ENCODE measurements at regions not wholly inside any gene's neighbourhood (a gene's known extent, or its start where the extent isn't known, plus 50 kb on each side); places are given as distances from the start of the nearest gene placed in this dataset.
"Not testable (repeated sequence)": the region's sequence is repeated elsewhere in the genome, so short reads cannot be mapped to it uniquely, and the experiment has no call there.

GRCh38 chr12:107144441-107144840, 51.1 kb upstream of the CRY1 start:
- DNase-seq: no peak

DNA sequence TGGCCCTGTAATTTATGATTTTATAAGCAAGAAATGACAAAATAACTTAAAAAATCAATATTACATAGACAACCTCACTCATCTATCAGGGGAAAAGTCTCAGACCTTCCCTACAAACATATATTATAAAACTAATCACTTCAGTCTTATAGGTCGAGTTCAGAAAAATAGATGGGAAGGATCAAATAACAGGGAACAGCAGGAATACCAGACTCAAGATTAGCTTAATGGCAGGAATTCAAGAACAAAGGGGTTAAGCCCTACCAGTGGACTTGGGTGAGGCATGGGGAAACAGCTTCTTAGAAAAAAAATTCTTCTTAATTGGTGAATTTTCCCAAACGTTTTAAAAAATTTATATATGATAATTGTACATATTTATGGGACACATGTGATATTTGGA, 51.6 kb upstream of the CRY1 start:
- no peak for DNase-seq

- DNase-seq: no peak
These were observed 52.0 kb upstream of the CRY1 start for GRCh38 chr12:107145397-107145796.

- DNase-seq: no peak
These were observed 54.8 kb upstream of the CRY1 start for GRCh38 chr12:107148107-107148506.

GRCh38 chr12:107152315-107152714, 59.0 kb upstream of the CRY1 start:
- DNase-seq: no peak

DNA sequence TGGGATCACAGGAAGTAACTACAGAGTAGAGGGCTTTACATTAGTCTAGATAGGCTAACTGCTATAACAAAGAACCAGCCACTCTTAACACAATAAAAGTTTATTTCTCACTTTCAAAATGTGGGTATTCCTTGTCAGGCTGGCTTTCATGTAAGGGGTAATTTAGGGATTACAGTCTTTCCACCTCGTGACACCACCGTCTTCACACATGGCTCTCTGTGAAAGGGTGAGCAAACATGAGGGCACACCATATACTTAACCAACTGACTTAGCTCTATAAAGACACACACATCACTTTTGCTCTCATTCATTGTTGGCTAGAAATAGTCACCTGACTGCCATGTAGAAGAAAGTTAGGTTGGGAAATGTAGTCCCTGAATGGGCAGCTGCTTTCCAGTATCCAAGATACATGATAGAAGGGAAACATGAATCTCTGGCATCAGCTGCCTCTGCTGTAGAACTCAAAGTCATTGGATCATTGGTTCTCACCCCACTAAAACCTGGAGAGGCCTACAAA, 66.1 kb upstream of the CRY1 start:
- no peak for DNase-seq

- DNase-seq: no peak
These were observed 70.1 kb upstream of the CRY1 start for GRCh38 chr12:107163413-107163812.

- no peak for DNase-seq
These were observed 71.0 kb upstream of the CRY1 start for GRCh38 chr12:107164392-107164791.

GRCh38 chr12:107165581-107165980, 72.2 kb upstream of the CRY1 start:
- no peak for DNase-seq

GRCh38 chr12:107167756-107168155, 74.4 kb upstream of the CRY1 start:
- DNase-seq: no peak

GRCh38 chr12:107169200-107169599, 75.9 kb upstream of the CRY1 start:
- DNase-seq: no peak

- DNase-seq: peak in 3 of 6 experiments; percentile 31 to 49 (median 37)
These were observed 85.4 kb upstream of the CRY1 start for GRCh38 chr12:107178776-107179175.

- DNase-seq: no peak
These were observed 86.5 kb upstream of the CRY1 start for GRCh38 chr12:107179871-107180270.

- DNase-seq: no peak
These were observed 86.9 kb upstream of the CRY1 start for GRCh38 chr12:107180272-107180671.

- no peak for DNase-seq
These were observed 91.1 kb upstream of the CRY1 start for GRCh38 chr12:107184359-107184930.

- no peak for DNase-seq
These were observed 103.3 kb upstream of the CRY1 start for GRCh38 chr12:107196681-107197080.

GRCh38 chr12:107200394-107200793, 107.0 kb upstream of the CRY1 start:
- no peak for DNase-seq

DNA sequence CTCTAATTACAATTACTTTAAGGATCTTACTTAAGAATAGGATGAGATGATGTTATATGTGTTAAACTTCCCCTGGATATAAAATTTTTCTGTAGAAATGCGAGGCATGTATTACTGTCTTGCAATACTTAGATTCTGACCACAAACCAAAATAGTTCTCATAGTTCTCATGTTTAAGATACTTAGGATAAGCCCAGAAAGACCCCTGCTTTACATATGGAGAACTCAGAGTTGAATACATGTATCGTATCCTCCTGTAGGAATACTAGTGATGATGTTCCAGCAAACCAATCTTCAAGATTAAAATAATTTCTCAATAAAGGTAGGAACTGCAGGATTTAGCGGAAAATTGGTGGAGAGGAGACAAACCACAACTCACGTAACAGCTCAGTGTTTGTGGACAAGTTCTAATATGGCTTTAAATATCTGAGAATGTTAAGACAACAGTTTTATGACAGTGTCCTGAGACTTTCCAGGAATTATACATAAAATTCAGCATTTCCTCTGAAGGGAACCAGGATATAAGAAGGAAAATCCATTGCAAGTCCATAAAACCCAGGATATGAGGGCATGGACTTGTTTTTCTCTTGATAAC, 114.7 kb upstream of the CRY1 start:
- DNase-seq: no peak

GRCh38 chr12:107209700-107210099, 116.4 kb upstream of the CRY1 start:
- DNase-seq: not testable (repeated sequence)

- DNase-seq: not testable (repeated sequence)
These were observed 121.0 kb upstream of the CRY1 start for GRCh38 chr12:107214373-107214773.

GRCh38 chr12:107216411-107216810, 123.1 kb upstream of the CRY1 start:
- not testable (repeated sequence) for DNase-seq

DNA sequence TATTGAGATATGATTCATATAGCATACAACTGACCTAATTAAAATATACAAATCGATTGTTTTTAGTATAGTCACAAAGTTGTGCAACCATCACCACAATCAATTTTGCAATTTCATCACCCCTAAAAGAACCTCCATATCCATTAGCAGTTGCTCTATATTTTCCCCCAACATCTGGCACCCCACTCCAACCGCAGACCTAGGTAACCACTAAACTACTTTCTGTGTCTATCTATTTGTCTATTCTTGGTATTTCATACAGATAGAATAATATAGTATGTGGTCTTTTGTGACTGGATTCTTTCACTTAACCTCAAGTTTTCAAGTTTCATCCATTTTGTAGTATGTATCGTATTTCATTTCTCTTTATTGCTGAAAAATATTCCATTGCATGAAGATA, 126.0 kb upstream of the CRY1 start:
- DNase-seq: no peak

DNA sequence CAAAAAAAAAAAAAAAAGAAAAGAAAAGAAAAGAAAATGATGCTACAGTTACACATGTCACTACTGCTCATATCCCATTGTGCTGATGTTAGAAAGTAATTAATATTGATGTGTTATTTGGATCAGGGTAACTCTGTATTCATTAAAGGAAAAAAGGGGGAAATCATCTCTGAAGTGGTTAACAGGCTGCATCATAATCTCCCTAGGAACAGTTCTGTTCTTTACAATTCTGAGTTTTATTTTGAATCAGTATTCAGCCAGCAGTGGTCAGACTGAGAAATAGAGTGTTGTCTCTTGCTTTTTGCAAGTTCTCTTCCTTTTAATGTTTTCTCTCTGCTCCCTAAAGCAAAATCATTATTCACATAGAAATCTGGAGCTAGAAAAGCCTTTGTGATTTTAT, 128.6 kb upstream of the CRY1 start:
- DNase-seq: no peak

- no peak for DNase-seq
These were observed 130.5 kb upstream of the CRY1 start for GRCh38 chr12:107223821-107224220.

GRCh38 chr12:107225635-107226034, 132.3 kb upstream of the CRY1 start:
- DNase-seq: no peak
